SKM-1 (cell line): ENCODE measurements at regions not wholly inside any gene's neighbourhood (a gene's known extent, or its start where the extent isn't known, plus 50 kb on each side); places are given as distances from the start of the nearest gene placed in this dataset.
"Not testable (repeated sequence)": the region's sequence is repeated elsewhere in the genome, so short reads cannot be mapped to it uniquely, and the experiment has no call there.

Experiments
- DNase-seq: peaks from one replicate; lab custom pipeline; 2025; ENCODE audit not compliant: unreplicated experiment; lab: John Stamatoyannopoulos, UW

DNA sequence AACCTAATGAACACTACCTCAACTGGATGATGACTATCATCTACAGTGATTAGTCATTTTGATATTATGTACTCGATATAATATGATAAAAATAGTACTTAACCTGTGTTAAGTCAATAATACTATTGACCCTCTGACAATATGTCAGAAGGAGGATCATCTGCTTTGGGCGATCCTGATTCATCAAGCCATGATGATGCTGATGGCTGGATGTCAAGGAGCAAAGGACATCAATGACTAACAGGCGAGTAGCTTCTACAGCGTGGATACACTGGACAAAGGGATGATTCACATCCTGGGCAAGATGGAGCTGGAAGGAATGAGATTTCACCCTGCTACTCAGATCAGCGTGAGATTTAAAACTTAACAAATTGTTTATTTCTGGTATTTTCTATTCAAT, 94.4 kb upstream of the SKAP2 start:
- no peak for DNase-seq

GRCh38 chr7:26955516-26955915, 91.1 kb upstream of the SKAP2 start:
- no peak for DNase-seq

GRCh38 chr7:26954951-26955350, 90.6 kb upstream of the SKAP2 start:
- DNase-seq, result no peak

DNA sequence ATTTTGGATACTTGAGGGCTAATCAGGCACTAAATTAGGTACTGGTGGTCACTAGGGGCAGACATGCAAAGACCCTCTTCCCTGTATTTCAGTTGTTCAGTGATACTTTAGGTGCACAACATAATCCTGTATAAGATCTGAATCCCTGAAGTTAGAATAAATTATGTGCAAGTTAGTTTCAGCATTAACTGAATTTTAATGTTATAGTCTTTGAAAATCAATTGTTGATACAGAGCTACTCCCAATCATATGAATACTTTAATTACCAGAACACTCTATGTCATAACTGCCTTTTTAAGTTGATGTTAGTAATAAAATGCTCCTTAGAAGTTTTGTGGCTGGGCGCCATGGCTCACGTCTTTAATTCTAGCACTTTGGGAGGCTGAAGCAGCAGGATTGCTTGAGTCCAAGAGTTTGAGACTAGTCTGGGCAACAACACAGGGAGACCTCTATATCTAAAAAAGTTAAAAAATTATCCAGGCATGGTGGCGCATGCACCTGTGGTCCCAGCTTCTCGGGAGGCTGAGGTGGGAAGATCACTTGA, 87.1 kb upstream of the SKAP2 start:
- no peak for DNase-seq

DNA sequence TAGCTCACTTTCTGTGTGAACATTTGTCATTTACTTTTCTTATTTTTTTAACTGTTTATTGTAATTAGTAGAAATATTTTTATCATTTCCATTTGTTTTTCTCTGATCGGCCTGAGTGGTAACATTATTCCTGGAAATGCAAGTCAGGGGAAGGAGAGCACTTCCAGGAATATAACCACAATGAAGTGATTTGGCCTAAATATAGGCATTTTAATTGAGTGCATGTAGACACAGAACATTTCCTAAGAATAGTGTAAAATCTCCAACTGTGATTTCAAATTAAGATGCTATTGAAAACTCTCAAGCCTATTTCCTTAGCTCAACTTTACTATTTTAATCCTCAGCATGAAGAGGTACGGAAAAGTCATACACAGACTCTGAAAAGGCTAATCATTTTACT, 86.5 kb upstream of the SKAP2 start:
- DNase-seq, result no peak

DNA sequence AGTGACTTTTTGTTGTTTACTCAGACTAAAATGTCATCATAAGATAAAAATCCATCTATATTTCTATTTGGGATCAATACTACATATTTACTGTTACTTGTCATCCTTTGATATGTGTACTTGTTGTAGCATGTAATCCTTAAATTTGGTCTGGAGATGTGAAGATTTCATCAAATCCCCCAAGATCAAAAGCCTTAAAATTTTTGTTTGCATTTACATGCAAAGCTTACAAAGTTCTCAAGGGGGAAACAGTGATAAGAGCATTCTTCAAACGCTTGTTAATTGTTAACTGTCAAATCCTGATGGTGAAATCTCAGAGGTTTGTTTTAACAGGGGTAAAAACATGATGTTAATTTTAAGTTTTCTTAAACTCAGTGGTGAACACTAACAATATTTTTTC, 84.9 kb upstream of the SKAP2 start:
- no peak for DNase-seq

DNA sequence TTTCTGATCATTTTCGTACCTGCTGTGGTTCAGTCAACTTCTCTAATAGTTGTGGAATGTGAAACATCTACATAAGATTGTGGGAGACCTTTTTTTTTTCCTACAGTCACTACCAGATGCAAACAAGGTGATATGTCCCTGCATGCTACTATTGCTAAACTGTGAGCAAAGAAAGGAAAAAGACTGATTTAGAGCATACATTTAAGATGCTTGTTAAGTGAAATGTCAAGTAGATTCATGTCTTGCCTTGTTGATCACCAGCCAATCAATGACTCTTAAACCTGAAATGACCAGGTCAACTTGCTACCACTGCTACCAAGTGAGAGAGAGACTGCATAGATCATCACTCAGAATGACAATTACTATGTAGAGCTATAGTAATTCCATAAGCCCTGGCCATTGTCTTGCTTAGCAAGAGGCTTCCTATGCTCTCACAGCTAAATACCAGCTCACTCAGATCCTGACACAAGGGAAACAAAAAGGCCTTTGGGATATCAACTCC, 84.3 kb upstream of the SKAP2 start:
- DNase-seq, result no peak

GRCh38 chr7:26944501-26945358, 80.3 kb upstream of the SKAP2 start:
- DNase-seq, result no peak

DNA sequence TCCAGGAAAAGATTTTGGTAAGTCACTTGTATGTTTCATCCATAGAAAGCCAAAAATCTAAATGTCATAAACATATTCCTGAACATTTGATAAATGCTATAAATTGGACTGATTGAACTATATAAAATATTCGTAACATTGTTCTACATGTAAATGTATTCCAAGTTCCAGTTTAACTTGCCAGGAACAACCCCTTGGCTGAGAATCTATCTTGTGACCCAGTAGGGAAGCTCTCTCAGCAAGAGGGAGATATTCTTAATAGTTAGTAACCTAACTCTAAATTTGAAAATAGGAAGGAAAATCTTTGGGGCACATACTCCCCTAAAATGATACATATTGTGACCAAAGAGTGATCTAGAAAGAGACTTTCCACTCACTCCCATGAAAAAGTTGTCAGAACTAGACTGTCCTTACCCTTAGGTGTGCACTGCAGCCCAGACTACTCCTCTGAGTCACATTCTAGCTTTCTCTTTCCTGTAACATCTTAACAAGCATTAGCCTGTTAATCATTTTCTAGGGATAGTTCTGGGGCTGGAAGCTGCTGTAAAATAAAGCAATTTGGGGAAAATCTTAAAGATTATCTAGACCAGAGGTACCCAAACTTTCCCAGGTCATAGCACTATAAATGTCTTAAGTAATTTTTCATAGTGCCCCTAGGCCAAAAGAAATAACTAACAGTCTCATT, 73.7 kb upstream of the SKAP2 start:
- no peak for DNase-seq

DNA sequence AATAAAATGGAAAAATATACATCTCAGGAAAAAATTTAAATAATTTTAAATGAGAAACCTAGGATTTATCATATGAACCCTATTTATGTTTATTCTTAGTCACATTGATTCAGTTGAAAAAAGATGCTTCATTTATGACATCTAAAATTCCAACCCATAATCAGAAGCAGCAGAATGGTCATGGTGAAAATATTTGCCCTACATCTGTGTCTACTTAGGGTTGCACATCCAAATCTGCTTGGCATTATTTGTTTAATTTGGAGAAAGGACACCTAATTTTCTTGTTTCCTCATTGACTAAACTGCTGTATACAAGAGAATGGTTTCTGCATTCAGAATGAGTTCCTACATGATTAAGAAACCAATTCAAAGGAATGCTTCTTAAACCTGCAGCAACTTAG, 72.9 kb upstream of the SKAP2 start:
- no peak for DNase-seq

DNA sequence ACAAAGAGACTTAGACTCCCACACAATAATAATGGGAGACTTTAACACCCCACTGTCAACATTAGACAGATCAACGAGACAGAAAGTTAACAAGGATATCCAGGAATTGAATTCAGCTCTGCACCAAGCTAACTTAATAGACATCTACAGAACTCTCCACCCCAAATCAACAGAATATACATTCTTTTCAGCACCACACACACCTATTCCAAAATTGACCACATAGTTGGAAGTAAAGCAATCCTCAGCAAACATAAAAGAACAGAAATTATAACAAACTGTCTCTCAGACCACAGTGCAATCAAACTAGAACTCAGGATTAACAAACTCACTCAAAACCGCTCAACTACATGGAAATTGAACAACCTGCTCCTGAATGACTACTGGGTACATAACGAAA, 68.2 kb upstream of the SKAP2 start:
- not testable (repeated sequence) for DNase-seq

DNA sequence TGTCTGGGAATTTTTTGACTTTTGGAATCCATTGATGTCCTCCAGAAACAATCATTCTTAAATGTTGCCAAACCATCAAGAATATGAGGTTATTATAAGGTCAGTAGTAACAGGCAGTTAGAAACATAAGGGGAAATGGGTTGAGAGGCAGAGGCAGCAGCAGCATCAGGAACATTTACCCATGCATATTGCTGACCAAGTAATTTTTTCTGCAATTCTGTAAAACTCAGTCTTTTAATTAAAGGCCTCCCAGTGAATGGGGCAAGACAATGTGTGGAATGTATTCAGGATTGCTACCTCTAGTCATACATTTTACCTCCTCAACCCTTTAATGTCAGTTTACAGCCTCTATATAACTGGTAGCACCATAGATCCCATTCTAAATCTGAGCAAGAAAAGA, 66.5 kb upstream of the SKAP2 start:
- no peak for DNase-seq

DNA sequence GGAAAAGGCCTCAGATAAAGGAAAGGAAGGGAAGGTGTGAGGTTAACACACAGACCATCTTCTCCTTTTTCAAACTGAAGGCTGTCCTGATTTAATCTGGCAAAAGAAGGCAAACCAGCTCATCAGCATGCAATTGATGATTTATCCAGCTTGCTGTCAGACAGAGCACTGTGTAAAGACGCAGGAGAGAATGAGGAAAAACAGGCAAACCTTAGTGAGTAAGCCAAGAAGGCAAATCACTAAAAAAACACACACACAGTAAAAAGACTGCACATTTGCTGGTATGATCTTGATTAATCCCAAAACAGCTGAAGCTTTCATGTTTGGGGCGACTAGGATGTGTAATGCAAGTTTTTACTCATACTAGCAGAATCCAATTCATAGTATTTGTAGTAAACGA, 65.8 kb upstream of the SKAP2 start:
- no peak for DNase-seq

- no peak for DNase-seq
These were observed 64.4 kb upstream of the SKAP2 start for GRCh38 chr7:26928703-26929347.

GRCh38 chr7:26925768-26926167, 61.4 kb upstream of the SKAP2 start:
- DNase-seq, result no peak

- DNase-seq, result no peak
These were observed 59.9 kb upstream of the SKAP2 start for GRCh38 chr7:26924149-26924767.

DNA sequence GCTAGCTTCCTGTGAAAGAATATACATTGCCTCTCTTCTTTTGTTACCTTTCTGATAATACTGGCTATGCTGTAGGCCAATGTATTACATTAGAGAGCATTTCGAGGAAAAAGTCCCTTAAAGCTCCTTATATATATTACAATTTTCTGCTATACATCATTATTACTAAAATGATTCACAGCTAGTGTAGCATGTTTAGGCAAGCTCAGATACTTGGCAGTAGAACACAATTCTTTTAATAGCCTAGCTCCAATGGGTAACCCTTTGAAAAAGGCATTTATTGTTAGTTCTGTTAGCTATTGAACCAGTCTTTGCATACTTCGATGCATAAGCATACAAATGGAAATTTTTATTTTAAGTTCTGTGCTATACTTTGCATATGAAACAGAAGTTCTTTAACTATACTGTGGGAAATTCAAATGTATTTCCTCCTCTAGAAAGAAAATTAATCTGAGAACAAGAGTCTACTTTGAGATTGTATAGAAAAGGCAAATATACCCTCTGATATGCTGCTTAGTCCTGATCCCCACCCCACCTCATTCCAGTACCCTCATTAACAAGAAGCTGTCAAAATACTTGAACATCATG, 55.6 kb upstream of the SKAP2 start:
- no peak for DNase-seq

DNA sequence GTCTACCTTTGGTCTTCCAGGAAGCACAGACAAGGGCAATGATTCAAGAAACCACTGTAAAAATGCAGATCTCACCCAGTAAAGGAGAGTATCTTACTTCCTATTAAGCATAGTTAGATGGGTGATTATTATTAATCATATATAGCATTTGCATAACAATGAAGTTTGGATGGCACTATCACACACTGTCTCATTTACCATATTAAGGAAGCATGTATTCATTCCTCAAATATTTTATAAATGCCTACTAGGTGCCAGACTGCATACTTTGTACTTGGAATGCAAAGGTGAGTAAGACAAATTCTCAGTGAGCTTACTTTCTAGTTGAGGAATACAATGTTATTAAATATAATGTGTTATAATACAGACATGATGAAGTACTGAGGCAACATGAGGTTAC, 53.9 kb upstream of the SKAP2 start:
- no peak for DNase-seq

GRCh38 chr7:26916779-26917320, 52.5 kb upstream of the SKAP2 start:
- no peak for DNase-seq

- DNase-seq, result no peak
These were observed 51.9 kb upstream of the SKAP2 start for GRCh38 chr7:26916336-26916735.
